H9 (cell line): ENCODE measurements at regions not wholly inside any gene's neighbourhood (a gene's known extent, or its start where the extent isn't known, plus 50 kb on each side); places are given as distances from the start of the nearest gene placed in this dataset.

Experiments used
- DNase-seq: peaks from one replicate; pipeline ENCODE4 v3.0.0-alpha.2; 2017
- H2AFZ ChIP-seq: one replicate; pipeline ENCODE4 v1.6.1; 2013; ENCODE audit warnings: mild to moderate bottlenecking, low read length, control low read depth, moderate library complexity
- H2AK5ac ChIP-seq: 2 replicates; pipeline ENCODE4 v1.6.1; 2013; ENCODE audit warnings: low read length, control low read depth, mixed read lengths; ENCODE audit not compliant: insufficient read length
- H2BK120ac ChIP-seq: one replicate; pipeline ENCODE4 v1.6.1; 2013; ENCODE audit warnings: low read depth, mild to moderate bottlenecking, low read length, control low read depth, inconsistent platforms; ENCODE audit not compliant: poor library complexity, severe bottlenecking
- H2BK12ac ChIP-seq: 2 replicates; pipeline ENCODE4 v1.6.1; 2013; ENCODE audit warnings: low read length, control low read depth, mixed read lengths, low read depth; ENCODE audit not compliant: insufficient read length
- H2BK15ac ChIP-seq: 2 replicates; pipeline ENCODE4 v1.6.1; 2013; ENCODE audit warnings: low read depth, low read length, control low read depth
- H2BK20ac ChIP-seq: one replicate; pipeline ENCODE4 v1.6.1; 2013; ENCODE audit warnings: low read depth, mild to moderate bottlenecking, low read length, control low read depth, inconsistent platforms; ENCODE audit not compliant: poor library complexity, severe bottlenecking
- H2BK5ac ChIP-seq: 2 replicates; pipeline ENCODE4 v1.6.1; 2013; ENCODE audit warnings: low read length, control low read depth, mixed read lengths; ENCODE audit not compliant: insufficient read length
- H3K14ac ChIP-seq: 2 replicates; pipeline ENCODE4 v1.6.1; 2013; ENCODE audit warnings: low read length, control low read depth; ENCODE audit not compliant: insufficient read depth
- H3K18ac ChIP-seq: 2 replicates; pipeline ENCODE4 v1.6.1; 2013; ENCODE audit warnings: low read depth, mild to moderate bottlenecking, mixed read lengths, low read length, control low read depth; ENCODE audit not compliant: insufficient read length
- H3K23ac ChIP-seq: 2 replicates; pipeline ENCODE4 v1.6.1; 2013; ENCODE audit warnings: low read length, control low read depth, mixed read lengths, low read depth; ENCODE audit not compliant: insufficient read length
- H3K23me2 ChIP-seq: 2 replicates; pipeline ENCODE4 v1.6.1; 2013; ENCODE audit warnings: low read depth, mild to moderate bottlenecking, mixed read lengths, low read length, control low read depth; ENCODE audit not compliant: insufficient read length, poor library complexity, severe bottlenecking
- H3K27ac ChIP-seq: 2 replicates; pipeline ENCODE4 v1.5.1; 2013; ENCODE audit warnings: low read length, control low read depth, mixed read lengths, low read depth; ENCODE audit not compliant: insufficient read length
- H3K27me3 ChIP-seq: 2 replicates; pipeline ENCODE4 v1.6.1; 2013; ENCODE audit warnings: low read length, control low read depth, inconsistent platforms; ENCODE audit not compliant: insufficient read depth
- H3K4ac ChIP-seq: 2 replicates; pipeline ENCODE4 v1.6.1; 2013; ENCODE audit warnings: low read depth, mild to moderate bottlenecking, control low read depth, inconsistent platforms, low read length, moderate library complexity
- H3K4me1 ChIP-seq: 2 replicates; pipeline ENCODE4 v1.6.1; 2013; ENCODE audit warnings: low read length, control low read depth, inconsistent platforms; ENCODE audit not compliant: insufficient read depth
- H3K4me2 ChIP-seq: 2 replicates; pipeline ENCODE4 v1.6.1; 2013; ENCODE audit warnings: low read length, control low read depth, mixed read lengths; ENCODE audit not compliant: insufficient read length, insufficient read depth
- H3K56ac ChIP-seq: 2 replicates; pipeline ENCODE4 v1.6.1; 2013; ENCODE audit warnings: low read depth, mild to moderate bottlenecking, mixed read lengths, low read length, control low read depth; ENCODE audit not compliant: insufficient read length
- H3K79me1 ChIP-seq: 2 replicates; pipeline ENCODE4 v1.6.1; 2013; ENCODE audit warnings: low read depth, mild to moderate bottlenecking, moderate library complexity, low read length, control low read depth, inconsistent platforms; ENCODE audit not compliant: insufficient read depth, poor library complexity, severe bottlenecking
- H3K79me2 ChIP-seq: 2 replicates; pipeline ENCODE4 v1.6.1; 2013; ENCODE audit warnings: low read length, control low read depth, inconsistent platforms; ENCODE audit not compliant: insufficient read depth
- H3K9ac ChIP-seq: 2 replicates; pipeline ENCODE4 v1.6.1; 2013; ENCODE audit warnings: low read length, control low read depth, mixed read lengths; ENCODE audit not compliant: insufficient read length; ENCODE audit errors: extremely low read depth
- H3K9me3 ChIP-seq: one replicate; pipeline ENCODE4 v1.6.1; 2013; ENCODE audit warnings: low read depth, low read length, inconsistent platforms; ENCODE audit not compliant: control insufficient read depth
- H3T11ph ChIP-seq: one replicate; pipeline ENCODE4 v1.6.1; 2013; ENCODE audit warnings: mild to moderate bottlenecking, low read length, control low read depth, inconsistent platforms
- H4K20me1 ChIP-seq: one replicate; pipeline ENCODE4 v1.6.1; 2013; ENCODE audit not compliant: control insufficient read depth, insufficient read length, insufficient read depth
- H4K5ac ChIP-seq: 2 replicates; pipeline ENCODE4 v1.6.1; 2013; ENCODE audit warnings: low read depth, mild to moderate bottlenecking, mixed read lengths, low read length, control low read depth; ENCODE audit not compliant: insufficient read length
- H4K8ac ChIP-seq: replicated peaks from 2 replicates; pipeline ENCODE4 v1.6.1; 2013; ENCODE audit warnings: low read length, control low read depth, mixed read lengths, low read depth; ENCODE audit not compliant: insufficient read length
- H4K91ac ChIP-seq: 2 replicates; pipeline ENCODE4 v1.6.1; 2013; ENCODE audit warnings: low read depth, mild to moderate bottlenecking, moderate library complexity, mixed read lengths, low read length, control low read depth; ENCODE audit not compliant: insufficient read length
- H3K27ac Mint-ChIP-seq, 3 experiments: 2 replicates in 2 of 3; 3 replicates in 1 of 3; pipeline ENCODE4 v1.8.0; 2020 to 2021; ENCODE audit warnings: mixed read lengths in 3 of 3, mild to moderate bottlenecking in 1 of 3, moderate library complexity in 1 of 3
- H3K27me3 Mint-ChIP-seq: 2 replicates; pipeline ENCODE4 v1.8.0; 2021; ENCODE audit warnings: low read depth, mild to moderate bottlenecking, moderate library complexity, mixed read lengths
- H3K36me3 Mint-ChIP-seq, 3 experiments: 2 replicates in 2 of 3; 3 replicates in 1 of 3; pipeline ENCODE4 v1.8.0; 2020 to 2021; ENCODE audit warnings: low read depth in 3 of 3, mixed read lengths in 3 of 3; ENCODE audit not compliant: insufficient read depth in 1 of 3
- H3K4me1 Mint-ChIP-seq, 2 experiments: 2 replicates each; pipeline ENCODE4 v1.8.0; 2020; ENCODE audit warnings: mixed read lengths in 2 of 2
- H3K4me3 Mint-ChIP-seq, 2 experiments: 2 replicates in 1 of 2; 3 replicates in 1 of 2; pipeline ENCODE4 v1.8.0; 2020 to 2021; ENCODE audit warnings: mild to moderate bottlenecking in 2 of 2, mixed read lengths in 2 of 2, moderate library complexity in 1 of 2
- H3K9me3 Mint-ChIP-seq, 2 experiments: 2 replicates in 1 of 2; 3 replicates in 1 of 2; pipeline ENCODE4 v1.8.0; 2020; ENCODE audit warnings: mild to moderate bottlenecking in 2 of 2, mixed read lengths in 2 of 2, moderate library complexity in 1 of 2
- WGBS: extraction: QIAGEN DNeasy Blood & Tissue Kit; methylation state at CpG from one replicate; pipeline ENCODE4 v1.1.7; 2013; ENCODE audit warnings: missing lambda C conversion rate, low lambda C conversion rate, mixed read lengths; ENCODE audit not compliant: insufficient read length; ENCODE audit errors: extremely low coverage; 5-methylcytosine and 5-hydroxymethylcytosine counted together
- TF ChIP-seq, protein P1 (sequence below): fragments of 200-600 bp; sonication (generic); conservative IDR thresholded peaks from 3 replicates; pipeline ENCODE4 v1.8.0; 2021; ENCODE audit warnings: antibody characterized with exemption, mild to moderate bottlenecking

DNA sequence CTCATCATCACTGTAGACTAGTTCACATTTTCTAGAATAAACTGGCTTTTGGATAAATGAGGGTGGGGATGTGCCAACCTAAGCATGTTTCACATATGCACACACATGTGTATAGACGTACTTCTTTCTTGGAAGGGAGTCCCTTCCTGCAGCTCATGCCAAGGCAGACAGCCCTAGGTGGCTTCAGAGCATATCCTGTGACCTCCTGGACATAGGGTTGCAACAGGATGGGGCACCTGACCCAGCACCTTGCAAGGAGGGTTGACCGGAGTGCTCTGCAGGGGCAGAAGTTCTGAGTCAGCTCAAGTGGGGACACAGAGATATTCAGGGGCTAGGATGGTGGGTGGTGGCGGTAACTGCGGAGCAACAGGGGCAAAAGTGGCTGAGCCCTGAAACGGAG, 68.6 kb upstream of the RALGAPA2 start:
- Histone ChIP-seq H2BK20ac (no peak overlapping the region), H3K9me3 (no peaks in the 10 kb centered on the region), H4K8ac (no peak overlapping the region), H3K23me2 (no peaks in the 10 kb centered on the region), H3K56ac (no peak overlapping the region), H3K14ac (no peak overlapping the region), H3K4me1 (no peaks in the 10 kb centered on the region), H3K23ac (no peak overlapping the region), H2BK15ac (no peak overlapping the region), H2BK120ac (no peak overlapping the region), H3K4me2 (no peak overlapping the region), H2BK12ac (no peak overlapping the region), H3K4ac (no peak overlapping the region), H4K5ac (no peak overlapping the region), H3K79me1 (no peaks in the 10 kb centered on the region), H4K91ac (no peak overlapping the region), H2AFZ (no peak overlapping the region), H3T11ph (no peak overlapping the region), H3K79me2 (no peaks in the 10 kb centered on the region), H3K18ac (no peak overlapping the region), H4K20me1 (no peaks in the 10 kb centered on the region), H2BK5ac (no peak overlapping the region), H2AK5ac (no peak overlapping the region), H3K9ac (no peak overlapping the region), H3K27ac (no peak overlapping the region), H3K27me3 (no peaks in the 10 kb centered on the region)
- peak overlapping the region in 1 of 3 experiments; percentile 57; a peak in 2 of 7 replicates for H3K27ac Mint-ChIP-seq
- no peaks in the 10 kb centered on the region; a peak in 2 of 7 replicates for H3K36me3 Mint-ChIP-seq
- peaks cover 3 to 5% of the 10 kb centered on the region in 2 experiments; a peak in 3 of 5 replicates for H3K9me3 Mint-ChIP-seq
- WGBS, result no CpG with 5 or more reads among the region's 5 CpGs
- H3K4me1 Mint-ChIP-seq, result peaks cover 0 to 2% of the 10 kb centered on the region in 2 experiments; a peak in 1 of 4 replicates
- TF ChIP-seq, protein P1, sequence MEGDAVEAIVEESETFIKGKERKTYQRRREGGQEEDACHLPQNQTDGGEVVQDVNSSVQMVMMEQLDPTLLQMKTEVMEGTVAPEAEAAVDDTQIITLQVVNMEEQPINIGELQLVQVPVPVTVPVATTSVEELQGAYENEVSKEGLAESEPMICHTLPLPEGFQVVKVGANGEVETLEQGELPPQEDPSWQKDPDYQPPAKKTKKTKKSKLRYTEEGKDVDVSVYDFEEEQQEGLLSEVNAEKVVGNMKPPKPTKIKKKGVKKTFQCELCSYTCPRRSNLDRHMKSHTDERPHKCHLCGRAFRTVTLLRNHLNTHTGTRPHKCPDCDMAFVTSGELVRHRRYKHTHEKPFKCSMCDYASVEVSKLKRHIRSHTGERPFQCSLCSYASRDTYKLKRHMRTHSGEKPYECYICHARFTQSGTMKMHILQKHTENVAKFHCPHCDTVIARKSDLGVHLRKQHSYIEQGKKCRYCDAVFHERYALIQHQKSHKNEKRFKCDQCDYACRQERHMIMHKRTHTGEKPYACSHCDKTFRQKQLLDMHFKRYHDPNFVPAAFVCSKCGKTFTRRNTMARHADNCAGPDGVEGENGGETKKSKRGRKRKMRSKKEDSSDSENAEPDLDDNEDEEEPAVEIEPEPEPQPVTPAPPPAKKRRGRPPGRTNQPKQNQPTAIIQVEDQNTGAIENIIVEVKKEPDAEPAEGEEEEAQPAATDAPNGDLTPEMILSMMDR, result no peak
- no peaks in the 10 kb centered on the region for H3K27me3 Mint-ChIP-seq
- no peak for DNase-seq
- no peak overlapping the region for H3K4me3 Mint-ChIP-seq
